T1000 (cell line): ENCODE measurements at regions not wholly inside any gene's neighbourhood (a gene's known extent, or its start where the extent isn't known, plus 50 kb on each side); places are given as distances from the start of the nearest gene placed in this dataset.

Experiments
- DNase-seq: peaks from one replicate; lab custom pipeline; 2025; ENCODE audit warnings: mixed read lengths; lab: John Stamatoyannopoulos, UW

DNA sequence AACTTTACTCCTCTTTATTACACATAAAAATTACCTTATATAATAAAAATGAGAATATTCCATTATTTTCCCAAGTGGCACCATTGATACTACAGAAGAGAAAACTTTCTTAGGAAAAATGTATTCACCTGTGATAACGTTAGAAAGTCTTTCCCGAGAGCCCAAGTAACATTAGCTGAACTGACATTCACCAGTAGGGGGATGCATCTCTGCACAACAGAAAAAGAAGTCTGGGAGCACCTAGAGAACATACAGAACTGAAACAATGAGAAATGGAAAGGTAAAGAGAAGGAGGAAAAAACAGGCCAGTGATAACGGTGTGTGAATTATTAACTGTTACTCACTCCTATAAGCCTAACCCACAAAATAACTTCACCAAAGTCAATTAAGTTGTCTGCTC lies 423.3 kb downstream of the CENPC start:
- no peak for DNase-seq

DNA sequence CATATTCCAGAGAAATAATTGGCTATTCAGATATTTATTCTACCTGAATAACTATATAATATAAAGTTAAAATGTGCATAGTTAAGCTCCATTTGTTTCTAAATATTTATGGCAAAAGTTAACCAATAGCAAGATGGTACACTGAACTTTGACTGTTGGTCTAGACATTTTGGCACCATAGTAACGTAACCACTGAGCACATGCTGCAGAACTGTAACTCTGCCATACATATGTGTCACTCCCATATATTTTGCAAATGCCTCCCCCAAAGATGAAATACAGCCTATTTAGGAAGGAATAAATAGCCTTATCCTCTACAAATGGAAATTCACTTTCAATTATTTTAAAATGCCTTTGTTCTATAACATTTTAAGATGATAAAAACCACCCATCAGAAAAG lies 424.9 kb downstream of the CENPC start:
- no peak for DNase-seq

DNA sequence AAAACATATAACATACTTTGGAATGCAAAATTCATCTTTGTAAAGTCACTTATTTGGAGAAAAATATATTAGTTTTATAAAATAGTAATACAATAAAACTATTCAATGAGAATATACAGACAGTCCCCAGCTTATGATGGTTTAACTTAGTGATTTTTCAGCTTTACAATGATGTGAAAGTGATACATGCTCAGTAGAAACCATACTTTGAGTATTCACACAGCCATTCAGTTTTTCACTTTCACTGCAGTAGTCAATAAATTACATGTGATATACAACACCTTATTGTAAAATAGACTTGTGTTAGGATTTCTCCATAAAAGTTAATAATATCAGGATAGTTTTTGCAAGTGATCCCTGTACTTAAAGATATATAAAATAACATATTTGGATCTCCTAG lies 436.0 kb downstream of the CENPC start:
- no peak for DNase-seq

DNA sequence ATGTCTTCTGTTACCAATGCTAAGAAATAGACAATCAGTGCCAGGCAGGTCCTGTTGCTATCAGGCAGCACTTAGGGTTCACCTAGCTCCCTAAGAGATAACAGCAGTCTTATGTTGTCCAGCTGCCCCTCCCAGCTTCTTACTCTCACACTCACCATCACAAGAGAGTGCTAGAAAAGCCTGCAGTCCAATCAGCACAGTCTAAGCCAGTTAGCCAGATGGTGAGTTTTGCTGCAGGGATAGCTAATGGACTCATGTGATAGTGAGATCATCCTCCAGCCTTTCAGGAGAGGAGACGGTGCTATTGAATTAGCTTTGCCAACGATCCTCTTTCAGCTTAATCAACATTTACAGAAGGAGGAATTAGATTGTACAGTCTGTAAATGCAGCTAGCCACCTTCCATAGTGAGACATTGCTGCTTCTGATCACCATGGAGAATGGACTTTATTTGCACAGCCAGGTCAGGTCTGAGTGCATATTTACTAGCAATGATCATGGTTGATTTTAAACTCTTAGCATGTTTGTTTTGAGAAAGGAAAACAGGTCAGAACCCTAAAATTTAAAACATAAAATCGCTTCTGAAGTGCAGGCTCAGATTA lies 438.3 kb downstream of the CENPC start:
- no peak for DNase-seq

DNA sequence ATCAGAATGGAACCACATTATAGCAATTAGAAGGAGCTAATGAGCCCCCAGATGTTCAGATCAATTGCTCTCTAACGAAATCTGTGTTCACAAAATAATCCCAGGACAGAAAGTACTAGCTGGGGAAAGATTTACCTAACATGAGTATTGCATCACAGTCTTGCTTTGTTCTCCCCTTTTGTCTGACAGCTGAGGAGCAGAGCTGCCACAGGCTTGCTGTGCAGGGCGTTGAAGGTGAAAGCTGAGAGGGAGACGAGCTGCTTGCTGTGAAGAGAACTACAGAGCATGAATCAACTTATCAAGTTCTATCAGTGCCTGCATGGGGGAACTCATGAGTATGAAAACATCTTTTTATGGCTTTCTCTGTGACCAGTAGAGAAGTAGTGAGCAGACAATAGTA lies 441.2 kb downstream of the CENPC start:
- no peak for DNase-seq

DNA sequence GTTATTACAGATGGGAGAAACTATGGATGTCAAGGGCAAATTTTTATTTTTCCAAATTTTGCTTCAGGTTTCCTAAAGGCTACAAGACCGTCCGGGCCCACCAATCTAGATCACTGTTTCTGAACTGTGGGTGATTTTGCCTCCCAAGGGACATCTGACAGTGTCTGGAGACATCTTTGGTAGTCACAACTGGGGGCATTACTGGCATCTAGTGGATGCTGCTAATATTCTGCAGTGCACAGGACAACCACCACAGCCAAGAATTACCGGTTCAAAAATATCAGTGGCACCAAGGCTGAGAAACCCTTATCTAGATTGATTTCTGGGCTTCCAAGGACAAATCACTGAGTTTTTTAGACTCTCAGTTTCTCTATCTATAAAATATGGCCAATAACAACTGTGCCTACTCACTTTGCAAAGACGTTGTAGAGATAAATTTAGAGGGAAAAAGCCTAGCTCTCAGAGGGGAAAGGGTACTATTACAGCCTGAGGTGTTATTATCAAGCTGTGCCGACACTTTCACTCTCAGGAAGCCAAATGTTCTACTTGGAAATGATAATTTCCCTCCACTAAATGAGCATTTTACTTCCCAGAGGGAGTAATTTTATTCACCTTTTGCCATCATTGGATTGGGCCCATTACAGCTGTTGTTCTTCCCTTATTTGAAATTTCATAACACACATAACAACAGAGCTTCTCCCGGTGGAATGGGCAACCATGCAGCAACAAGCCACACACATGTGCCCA lies 442.1 kb downstream of the CENPC start:
- DNase-seq, result no peak

DNA sequence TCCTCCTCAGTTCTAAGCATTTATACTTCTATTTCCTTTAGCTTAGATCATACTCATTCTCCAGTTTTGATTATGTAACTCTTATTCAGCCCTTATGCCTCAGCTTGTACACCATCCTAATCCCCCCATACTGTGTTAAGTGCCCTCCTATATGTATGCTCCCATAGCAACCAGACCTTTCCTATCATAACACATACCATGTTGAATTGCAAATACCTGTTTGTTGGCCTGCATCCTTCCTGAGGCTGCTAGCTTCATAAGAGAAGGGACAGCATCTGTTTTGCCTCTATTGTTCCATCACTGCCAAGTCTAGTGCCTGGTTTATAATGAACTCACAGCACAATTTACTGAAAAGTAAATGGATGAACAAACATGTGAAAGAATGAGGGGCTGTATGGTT lies 443.7 kb downstream of the CENPC start:
- DNase-seq, result no peak

DNA sequence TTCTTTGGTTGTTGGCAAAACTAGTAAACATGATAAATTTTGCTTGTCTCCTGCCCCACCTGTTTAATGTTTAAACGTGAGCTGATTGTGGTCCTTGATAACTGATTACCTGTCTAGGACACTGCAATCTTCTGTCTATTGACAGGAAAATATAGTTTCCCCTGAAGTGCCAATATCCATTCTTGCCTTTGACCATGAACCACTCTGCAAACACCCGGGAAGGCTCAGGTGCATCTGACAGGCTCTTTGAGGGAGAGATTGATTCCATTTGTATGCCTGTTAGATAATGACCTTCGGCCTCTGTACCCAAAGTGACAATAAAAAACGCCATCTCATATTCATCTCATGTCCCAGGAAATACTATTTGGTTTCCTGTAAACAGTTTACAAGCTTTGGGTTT lies 453.0 kb downstream of the CENPC start:
- DNase-seq, result no peak

DNA sequence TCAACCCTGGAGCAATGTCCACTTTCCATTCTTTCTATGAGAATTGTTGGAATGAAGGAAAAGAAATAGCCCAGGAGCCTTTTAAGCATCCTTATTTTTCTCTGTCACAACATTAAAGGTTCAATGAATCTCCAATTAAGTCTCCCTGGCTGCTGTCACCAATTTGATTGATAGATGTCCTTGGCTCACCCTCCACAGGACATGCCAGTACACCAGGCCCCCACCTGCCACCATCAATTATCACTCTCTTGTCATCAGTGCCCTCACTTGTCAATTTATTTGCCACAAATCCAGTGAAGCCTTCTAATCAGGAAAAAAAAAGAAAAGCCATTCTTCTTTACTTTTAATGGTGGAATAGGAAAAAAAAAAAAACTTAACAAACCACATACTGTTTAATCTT lies 453.6 kb downstream of the CENPC start:
- DNase-seq, result no peak

DNA sequence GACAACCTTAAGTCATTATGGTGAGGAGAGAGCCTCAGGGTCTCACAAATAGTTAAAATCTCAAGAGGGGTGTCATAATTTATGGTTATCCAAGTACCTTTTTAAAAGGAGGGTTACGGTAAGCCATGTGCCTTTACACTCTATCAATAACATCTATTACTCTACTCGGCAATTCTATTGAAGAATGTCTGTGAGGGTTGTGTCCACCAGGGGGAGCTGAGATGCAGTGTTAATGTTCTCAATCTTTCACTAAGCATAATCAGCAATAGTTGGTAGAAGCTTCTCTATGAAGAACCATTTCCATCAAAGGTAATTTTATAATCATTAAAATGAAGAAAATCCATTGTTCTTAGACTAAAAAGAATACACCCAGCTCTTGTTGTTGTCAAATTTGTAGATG lies 457.4 kb downstream of the CENPC start:
- no peak for DNase-seq

DNA sequence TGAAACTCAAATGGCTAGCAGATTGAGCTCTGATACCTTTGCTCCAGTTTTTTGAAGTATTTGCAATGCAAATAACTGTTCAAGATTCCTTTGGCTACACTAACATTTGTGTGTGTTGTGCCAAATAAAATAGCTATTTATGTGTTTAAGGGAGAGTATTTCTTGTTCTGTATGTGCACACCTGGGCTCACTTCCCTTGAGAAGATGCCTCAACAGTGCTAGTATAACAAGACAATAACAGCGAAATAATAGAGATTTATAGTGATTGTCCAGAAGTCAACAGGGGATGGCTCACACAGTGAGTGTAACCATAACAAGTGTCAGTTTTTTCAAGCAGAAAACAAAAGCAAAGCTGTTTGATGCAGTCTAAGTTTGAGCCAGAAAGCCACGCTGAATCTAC lies 460.5 kb downstream of the CENPC start:
- DNase-seq, result no peak

DNA sequence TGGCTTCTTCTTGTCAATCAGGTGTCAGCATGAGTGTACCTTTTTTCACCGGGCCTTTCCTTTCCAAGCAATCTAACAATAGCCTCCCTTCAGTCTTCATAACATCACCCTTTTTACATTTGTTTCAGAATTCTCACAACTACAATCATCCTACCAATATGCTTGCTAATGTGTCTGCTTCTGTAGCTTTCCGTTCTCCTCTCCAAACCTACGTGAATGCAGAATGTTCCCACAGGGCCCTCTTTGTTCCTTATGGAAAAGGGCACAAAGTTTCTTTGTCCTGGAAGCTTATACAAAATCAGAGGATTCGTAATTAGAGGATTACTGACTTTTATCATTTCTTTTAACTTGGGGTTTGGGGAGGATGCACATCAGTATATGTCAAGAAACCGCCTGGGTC lies 461.8 kb downstream of the CENPC start:
- no peak for DNase-seq

DNA sequence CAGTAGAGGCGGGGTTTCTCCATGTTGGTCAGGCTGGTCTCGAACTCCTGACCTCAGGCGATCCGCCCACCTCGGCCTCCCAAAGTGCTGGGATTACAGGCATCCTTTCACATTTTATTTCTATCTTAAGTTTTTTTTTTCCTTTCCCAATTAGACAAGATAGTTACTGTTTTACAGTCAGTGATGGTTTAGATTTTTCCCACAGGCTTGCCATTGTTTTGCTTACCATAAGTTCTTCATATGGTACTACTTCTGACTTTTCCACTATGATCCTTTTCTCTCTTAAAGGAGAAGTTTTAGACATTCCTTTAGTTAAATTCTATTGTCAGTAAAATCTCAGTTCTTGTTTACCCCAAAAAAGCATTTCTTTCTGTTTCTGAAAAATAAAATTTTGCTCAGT lies 462.6 kb downstream of the CENPC start:
- DNase-seq, result no peak

DNA sequence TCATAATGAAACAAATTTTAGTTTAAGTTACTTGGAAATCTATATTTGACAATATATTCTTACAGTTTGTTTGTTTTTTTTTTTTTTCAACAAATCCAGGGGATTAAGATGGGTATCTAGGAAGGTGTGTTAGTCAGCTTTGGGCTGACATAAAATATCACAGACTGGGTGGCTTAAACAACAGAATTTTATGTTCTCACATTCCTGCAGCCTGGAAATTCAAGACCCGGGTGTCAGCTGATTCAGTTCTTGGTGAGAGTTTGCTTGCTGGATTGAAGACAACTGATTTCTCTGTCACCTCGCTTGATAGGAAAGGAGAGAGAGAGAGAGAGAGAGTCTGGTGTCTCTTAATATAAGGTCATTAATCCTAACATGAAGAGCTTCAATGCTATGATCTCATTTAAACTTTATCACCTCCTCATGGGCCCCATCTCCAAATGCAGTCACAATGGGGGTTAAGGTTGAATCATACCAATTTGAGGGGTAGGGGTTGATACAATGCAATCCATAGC lies 465.2 kb downstream of the CENPC start:
- no peak for DNase-seq

DNA sequence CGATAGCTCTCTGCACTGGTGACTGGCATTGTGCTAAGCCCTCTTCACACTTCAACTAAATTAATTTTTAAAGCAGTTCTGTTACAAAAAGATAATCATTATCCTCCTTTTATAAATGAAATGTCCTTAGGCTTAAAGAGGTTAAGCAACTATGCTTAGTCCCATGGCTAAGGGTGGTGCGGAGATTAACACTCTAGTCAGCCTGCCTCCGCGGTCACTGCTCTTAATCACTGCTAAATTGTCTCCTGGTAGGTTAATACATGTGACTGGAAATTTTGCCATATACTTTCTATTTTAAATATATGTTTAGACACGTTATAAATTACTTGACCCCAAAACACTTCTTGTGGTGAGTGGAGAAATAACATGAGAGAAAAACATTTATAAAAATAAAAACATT lies 473.7 kb downstream of the CENPC start:
- no peak for DNase-seq

DNA sequence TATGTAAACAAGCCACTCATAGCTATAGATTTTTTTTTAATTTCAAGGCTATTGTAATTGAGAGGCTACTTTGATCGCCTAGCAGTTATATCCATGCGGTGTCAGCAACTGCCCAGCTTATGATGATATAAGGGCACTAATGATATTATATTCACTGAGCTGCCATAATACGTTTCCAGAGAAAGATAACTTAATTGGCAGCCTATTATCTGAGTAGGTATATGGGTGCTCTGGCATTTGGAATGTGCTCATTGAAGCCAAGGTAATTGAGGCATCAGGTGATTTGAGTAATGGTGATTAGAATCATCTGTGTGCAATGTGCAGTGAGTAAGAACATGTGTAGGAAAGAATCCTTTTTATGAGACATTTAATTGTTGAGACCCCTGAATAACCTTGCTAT lies 490.0 kb downstream of the CENPC start:
- DNase-seq, result no peak

DNA sequence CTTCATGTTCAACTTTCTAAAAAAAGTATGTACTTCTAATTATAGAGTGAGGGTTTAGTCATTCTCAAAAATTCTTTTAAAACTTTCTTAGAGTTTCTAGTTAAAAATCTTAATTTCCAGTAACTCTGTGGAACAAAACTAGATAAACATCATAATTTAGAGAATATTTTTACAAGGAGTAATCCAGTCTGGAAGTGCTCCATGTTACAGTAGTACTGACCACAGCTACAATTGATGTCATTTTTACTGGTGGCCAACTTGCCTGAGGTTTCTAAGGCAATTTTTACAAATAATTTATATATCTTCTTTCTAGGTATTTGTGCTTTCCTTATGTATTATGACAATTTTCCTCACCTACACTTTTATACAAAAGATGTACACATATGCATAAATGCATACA lies 490.4 kb downstream of the CENPC start:
- no peak for DNase-seq

DNA sequence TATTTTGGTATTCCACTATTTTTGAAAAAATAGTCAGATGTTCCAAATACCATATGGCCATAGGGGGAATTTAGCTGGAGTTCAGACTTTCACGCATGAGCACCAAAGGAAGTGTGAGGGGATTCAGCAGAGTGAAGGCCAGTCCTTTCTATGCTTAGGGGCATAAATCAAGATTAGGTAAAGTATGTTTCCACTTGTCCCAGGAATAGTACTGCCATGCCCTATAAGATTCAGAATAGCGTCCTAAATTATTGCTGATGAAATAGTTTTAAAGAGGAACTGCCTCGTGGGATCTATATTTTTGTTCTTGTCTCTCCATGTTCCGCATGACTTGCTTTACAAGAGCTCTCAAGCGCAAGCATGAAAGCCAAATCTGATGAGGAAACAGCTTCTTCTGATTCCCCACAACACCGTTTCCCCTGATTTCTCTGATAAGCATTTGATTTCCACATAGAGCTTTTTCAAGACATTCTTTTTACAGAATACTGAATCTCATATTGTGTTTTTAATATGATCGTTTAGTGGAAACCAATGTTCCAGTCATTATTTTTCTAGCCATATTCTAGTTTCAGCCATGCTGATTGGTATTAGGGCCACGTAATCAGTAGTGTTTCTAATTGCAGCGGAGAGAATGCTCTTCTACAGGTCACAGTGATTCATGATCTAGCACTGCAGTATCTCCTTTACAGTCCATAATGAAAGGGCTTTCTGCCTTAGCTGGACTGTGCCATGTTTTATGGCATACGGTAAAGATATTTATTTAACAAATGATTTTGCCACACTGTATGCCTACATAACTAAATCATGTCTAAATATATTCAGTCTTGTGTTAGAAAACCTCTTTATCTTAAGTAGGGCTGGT lies 492.3 kb downstream of the CENPC start:
- no peak for DNase-seq

DNA sequence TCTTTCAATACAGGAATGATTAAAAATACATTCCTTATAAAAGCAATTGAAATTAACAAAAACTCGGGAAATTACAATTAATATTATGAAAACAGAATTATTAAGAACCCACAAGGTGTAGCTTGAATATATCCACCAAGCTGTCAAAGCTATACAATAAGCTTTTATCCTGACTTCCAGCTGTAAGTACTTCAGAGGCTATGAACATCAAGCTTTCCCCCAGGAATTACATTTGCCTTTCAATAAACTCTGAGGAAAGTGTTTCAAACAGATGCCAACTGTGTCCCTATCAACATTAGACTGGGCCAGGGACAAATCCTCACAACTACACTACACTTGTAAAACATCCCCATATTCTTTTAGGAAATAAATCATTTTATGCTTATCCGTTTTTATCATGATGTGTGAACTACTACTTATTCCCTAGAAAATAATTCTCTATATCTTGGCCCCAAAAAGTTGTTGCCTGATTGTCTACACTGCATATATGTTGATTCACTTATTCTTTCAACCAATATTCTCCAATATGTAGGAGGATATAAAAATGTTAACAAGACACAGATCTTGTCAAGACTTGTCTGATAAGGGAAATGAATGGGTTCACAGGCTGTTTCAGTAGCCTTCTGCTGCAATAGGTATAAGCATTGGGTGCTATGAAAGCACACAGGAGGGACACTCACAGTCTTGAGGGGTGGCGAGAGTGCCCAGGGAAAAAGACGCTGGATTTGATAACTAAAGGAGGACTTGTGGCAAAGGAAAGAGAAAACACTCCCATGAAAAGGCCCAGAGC lies 494.1 kb downstream of the CENPC start:
- DNase-seq, result no peak

DNA sequence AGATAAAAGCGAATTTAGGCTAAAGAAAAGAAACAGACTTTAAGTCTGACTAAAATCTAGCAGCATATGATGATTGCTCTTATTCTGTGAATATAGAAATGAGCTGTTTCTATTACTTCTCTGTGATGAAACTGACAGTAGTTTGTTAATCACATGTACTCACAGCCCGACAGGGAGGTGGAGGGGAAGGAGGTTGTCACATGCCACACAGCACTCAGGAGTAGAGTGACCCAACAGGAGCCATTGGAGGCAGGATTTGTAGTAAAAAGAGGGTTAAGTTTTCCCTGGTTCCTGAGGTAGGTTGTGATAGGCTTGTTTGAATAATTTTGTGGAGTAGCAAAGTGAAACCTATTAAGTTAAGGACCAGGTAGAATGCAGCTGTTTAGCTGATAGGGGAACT lies 495.9 kb downstream of the CENPC start:
- no peak for DNase-seq

DNA sequence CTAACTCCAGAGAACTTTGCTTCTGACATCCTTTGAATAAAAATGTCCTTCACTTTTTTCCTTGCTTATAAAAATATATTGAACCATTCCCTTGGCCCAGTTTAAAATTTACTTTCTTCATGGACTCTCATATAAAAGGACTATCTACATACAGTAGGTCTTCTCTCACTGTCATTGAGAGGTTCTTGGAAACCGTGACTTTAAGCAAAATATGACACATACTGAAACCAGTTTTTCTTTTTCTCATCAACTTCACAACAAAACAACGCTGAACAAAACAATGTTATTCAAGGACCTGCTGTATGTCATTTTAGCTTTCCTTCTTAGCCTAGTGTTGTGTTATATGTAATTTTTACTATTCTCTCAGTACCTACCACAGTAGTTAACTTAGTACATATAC lies 496.8 kb downstream of the CENPC start:
- DNase-seq, result no peak

DNA sequence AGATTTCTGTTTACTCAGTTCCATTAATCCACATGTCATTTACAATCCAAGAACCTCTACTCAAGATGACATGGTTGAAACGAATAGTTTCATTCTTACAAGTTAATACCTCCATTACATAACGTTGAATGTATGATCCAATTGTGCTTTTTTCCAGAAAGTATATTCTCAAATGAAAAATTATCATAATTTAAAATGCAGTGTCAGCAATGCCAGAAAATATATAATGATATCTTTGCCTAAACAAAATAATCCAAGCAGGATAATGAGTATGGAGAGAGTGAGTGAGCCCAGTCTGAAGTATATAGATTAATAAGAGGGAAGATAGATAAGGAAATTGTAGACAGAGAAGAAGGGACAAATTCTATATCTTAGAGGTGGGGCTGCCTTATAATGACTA lies 505.0 kb downstream of the CENPC start:
- no peak for DNase-seq
